ENCODE measurements at regions not wholly inside any gene's neighbourhood (a gene's known extent, or its start where the extent isn't known, plus 50 kb on each side); places are given as distances from the start of the nearest gene placed in this dataset.

- Histone ChIP-seq H4K20me1 (ENCODE audit: insufficient read depth, low read length) (no peaks in the 10 kb centered on the region), H3K36me3 (replicated peaks; ENCODE audit: low read depth, low read length) (no peaks in the 10 kb centered on the region), H3K9me3 (ENCODE audit: insufficient read depth, low read length) (no peaks in the 10 kb centered on the region), H3K9ac (ENCODE audit: low read length) (no peak overlapping the region), H3K4me3 (ENCODE audit: low read length) (no peak overlapping the region), H3K27me3 (ENCODE audit: low read depth, low read length) (no peaks in the 10 kb centered on the region), H3K27ac (ENCODE audit: low read length) (no peak overlapping the region), H2AFZ (ENCODE audit: low read depth, low read length) (no peak overlapping the region), H3K79me2 (ENCODE audit: low read length) (no peaks in the 10 kb centered on the region), H3K4me2 (ENCODE audit: low read length) (no peak overlapping the region), H3K4me1 (ENCODE audit: low read length) (no peaks in the 10 kb centered on the region)
- no peak for TF ChIP-seq EZH2phosphoT487 (IDR thresholded peaks at IDR 0.05; ENCODE audit: low read depth)
- TF ChIP-seq CTCF (IDR thresholded peaks at IDR 0.05; ENCODE audit: low read depth, low read length) = no peak
These were observed 1147.1 kb upstream of the LRRTM3 start for GRCh38 chr10:65778753-65779152.

- no peak overlapping the region for H2AFZ ChIP-seq (ENCODE audit: low read depth, low read length)
- no peaks in the 10 kb centered on the region for H3K4me1 ChIP-seq (ENCODE audit: low read length)
- H3K4me2 ChIP-seq (ENCODE audit: low read length) = no peak overlapping the region
- no peaks in the 10 kb centered on the region for H3K9me3 ChIP-seq (ENCODE audit: insufficient read depth, low read length)
- no peaks in the 10 kb centered on the region for H3K36me3 ChIP-seq (replicated peaks; ENCODE audit: low read depth, low read length)
- no peak for TF ChIP-seq EZH2phosphoT487 (IDR thresholded peaks at IDR 0.05; ENCODE audit: low read depth)
- TF ChIP-seq CTCF (IDR thresholded peaks at IDR 0.05; ENCODE audit: low read depth, low read length) = no peak
- no peaks in the 10 kb centered on the region for H3K79me2 ChIP-seq (ENCODE audit: low read length)
- H3K27ac ChIP-seq (ENCODE audit: low read length) = no peak overlapping the region
- no peaks in the 10 kb centered on the region for H3K27me3 ChIP-seq (ENCODE audit: low read depth, low read length)
- H3K9ac ChIP-seq (ENCODE audit: low read length) = no peak overlapping the region
- no peak overlapping the region for H3K4me3 ChIP-seq (ENCODE audit: low read length)
- no peaks in the 10 kb centered on the region for H4K20me1 ChIP-seq (ENCODE audit: insufficient read depth, low read length)
These were observed 1145.9 kb upstream of the LRRTM3 start for GRCh38 chr10:65779985-65780384.

DNA sequence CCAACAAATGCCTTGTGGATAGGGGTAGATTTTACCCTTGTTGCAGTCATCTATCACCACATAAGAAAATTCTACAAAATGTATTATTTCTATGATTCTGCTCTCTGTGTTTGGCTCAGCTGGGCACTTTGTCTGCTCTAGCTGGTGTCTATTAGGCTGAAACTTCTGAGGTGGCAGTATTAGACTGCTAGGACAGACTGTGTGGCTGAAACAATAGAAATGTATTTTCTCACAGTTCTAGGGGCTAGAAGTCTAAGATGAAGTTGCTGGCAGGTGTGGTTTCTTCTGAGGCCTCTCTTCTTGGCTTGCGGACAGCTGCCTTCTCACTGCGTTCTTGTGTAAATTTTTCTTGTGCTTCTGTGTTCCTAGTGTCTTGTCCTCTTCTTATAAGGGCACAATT lies 1139.6 kb upstream of the LRRTM3 start:
- Histone ChIP-seq H3K4me3 (ENCODE audit: low read length) (no peak overlapping the region), H3K27me3 (ENCODE audit: low read depth, low read length) (no peaks in the 10 kb centered on the region), H2AFZ (ENCODE audit: low read depth, low read length) (no peak overlapping the region), H3K9me3 (ENCODE audit: insufficient read depth, low read length) (no peaks in the 10 kb centered on the region), H3K79me2 (ENCODE audit: low read length) (no peaks in the 10 kb centered on the region), H3K9ac (ENCODE audit: low read length) (no peak overlapping the region), H3K27ac (ENCODE audit: low read length) (no peak overlapping the region), H4K20me1 (ENCODE audit: insufficient read depth, low read length) (no peaks in the 10 kb centered on the region), H3K4me1 (ENCODE audit: low read length) (no peaks in the 10 kb centered on the region), H3K36me3 (replicated peaks; ENCODE audit: low read depth, low read length) (no peaks in the 10 kb centered on the region), H3K4me2 (ENCODE audit: low read length) (no peak overlapping the region)
- TF ChIP-seq CTCF (IDR thresholded peaks at IDR 0.05; ENCODE audit: low read depth, low read length) (no peak), EZH2phosphoT487 (IDR thresholded peaks at IDR 0.05; ENCODE audit: low read depth) (no peak)

GRCh38 chr10:65787571-65787970 lies 1138.3 kb upstream of the LRRTM3 start:
- TF ChIP-seq EZH2phosphoT487 (IDR thresholded peaks at IDR 0.05; ENCODE audit: low read depth) = no peak
- no peak for TF ChIP-seq CTCF (IDR thresholded peaks at IDR 0.05; ENCODE audit: low read depth, low read length)
- Histone ChIP-seq H3K9me3 (ENCODE audit: insufficient read depth, low read length) (no peaks in the 10 kb centered on the region), H3K9ac (ENCODE audit: low read length) (no peak overlapping the region), H3K4me3 (ENCODE audit: low read length) (no peak overlapping the region), H3K4me2 (ENCODE audit: low read length) (no peak overlapping the region), H3K79me2 (ENCODE audit: low read length) (no peaks in the 10 kb centered on the region), H3K27ac (ENCODE audit: low read length) (no peak overlapping the region), H3K27me3 (ENCODE audit: low read depth, low read length) (no peaks in the 10 kb centered on the region), H4K20me1 (ENCODE audit: insufficient read depth, low read length) (no peaks in the 10 kb centered on the region), H3K36me3 (replicated peaks; ENCODE audit: low read depth, low read length) (no peaks in the 10 kb centered on the region), H3K4me1 (ENCODE audit: low read length) (peaks cover 3% of the 10 kb centered on the region; the same call in 1 of the 2 replicates), H2AFZ (ENCODE audit: low read depth, low read length) (no peak overlapping the region)
